Right lobe of liver (tissue), 4 donors: ENCODE measurements at regions not wholly inside any gene's neighbourhood (a gene's known extent, or its start where the extent isn't known, plus 50 kb on each side); places are given as distances from the start of the nearest gene placed in this dataset.
"Not testable (repeated sequence)": the region's sequence is repeated elsewhere in the genome, so short reads cannot be mapped to it uniquely, and the experiment has no call there.

Source experiments
- CTCF ChIP-seq, 4 donors: fragments of 200-600 bp in 3 of 4; fragments of 450-650 bp in 1 of 4; IDR thresholded peaks; one replicate each; pipeline versions ENCODE4 v1.5.1 to v1.8.0; 2016 to 2022; ENCODE audit warnings: antibody characterized with exemption in 4 of 4, mild to moderate bottlenecking in 2 of 4
- POLR2A ChIP-seq: fragments of 450-650 bp; IDR thresholded peaks from one replicate; pipeline ENCODE4 v1.6.1; 2017; ENCODE audit warnings: antibody characterized with exemption, mild to moderate bottlenecking
- donor health status: DM: no; HTN: no; CAD: no.
- donor health status: DM: no; HTN: no; CAD: no.
- donor health status: DM: no; HTN: yes; CAD: no.

GRCh38 chr7:9725940-9726663, 1247.6 kb upstream of the PHF14 start:
- not testable (repeated sequence) for TF ChIP-seq CTCF (IDR thresholded peaks at IDR 0.05); POLR2A
